H9 (cell line): ENCODE measurements at regions not wholly inside any gene's neighbourhood (a gene's known extent, or its start where the extent isn't known, plus 50 kb on each side); places are given as distances from the start of the nearest gene placed in this dataset.

ENCODE experiments used
- DNase-seq: peaks from one replicate; pipeline ENCODE4 v3.0.0-alpha.2; 2017
- H2AFZ ChIP-seq: one replicate; pipeline ENCODE4 v1.6.1; 2013; ENCODE audit warnings: mild to moderate bottlenecking, low read length, control low read depth, moderate library complexity
- H2AK5ac ChIP-seq: 2 replicates; pipeline ENCODE4 v1.6.1; 2013; ENCODE audit warnings: low read length, control low read depth, mixed read lengths; ENCODE audit not compliant: insufficient read length
- H2BK120ac ChIP-seq: one replicate; pipeline ENCODE4 v1.6.1; 2013; ENCODE audit warnings: low read depth, mild to moderate bottlenecking, low read length, control low read depth, inconsistent platforms; ENCODE audit not compliant: poor library complexity, severe bottlenecking
- H2BK12ac ChIP-seq: 2 replicates; pipeline ENCODE4 v1.6.1; 2013; ENCODE audit warnings: low read length, control low read depth, mixed read lengths, low read depth; ENCODE audit not compliant: insufficient read length
- H2BK15ac ChIP-seq: 2 replicates; pipeline ENCODE4 v1.6.1; 2013; ENCODE audit warnings: low read depth, low read length, control low read depth
- H2BK20ac ChIP-seq: one replicate; pipeline ENCODE4 v1.6.1; 2013; ENCODE audit warnings: low read depth, mild to moderate bottlenecking, low read length, control low read depth, inconsistent platforms; ENCODE audit not compliant: poor library complexity, severe bottlenecking
- H2BK5ac ChIP-seq: 2 replicates; pipeline ENCODE4 v1.6.1; 2013; ENCODE audit warnings: low read length, control low read depth, mixed read lengths; ENCODE audit not compliant: insufficient read length
- H3K14ac ChIP-seq: 2 replicates; pipeline ENCODE4 v1.6.1; 2013; ENCODE audit warnings: low read length, control low read depth; ENCODE audit not compliant: insufficient read depth
- H3K18ac ChIP-seq: 2 replicates; pipeline ENCODE4 v1.6.1; 2013; ENCODE audit warnings: low read depth, mild to moderate bottlenecking, mixed read lengths, low read length, control low read depth; ENCODE audit not compliant: insufficient read length
- H3K23ac ChIP-seq: 2 replicates; pipeline ENCODE4 v1.6.1; 2013; ENCODE audit warnings: low read length, control low read depth, mixed read lengths, low read depth; ENCODE audit not compliant: insufficient read length
- H3K23me2 ChIP-seq: 2 replicates; pipeline ENCODE4 v1.6.1; 2013; ENCODE audit warnings: low read depth, mild to moderate bottlenecking, mixed read lengths, low read length, control low read depth; ENCODE audit not compliant: insufficient read length, poor library complexity, severe bottlenecking
- H3K27ac ChIP-seq: 2 replicates; pipeline ENCODE4 v1.5.1; 2013; ENCODE audit warnings: low read length, control low read depth, mixed read lengths, low read depth; ENCODE audit not compliant: insufficient read length
- H3K27me3 ChIP-seq: 2 replicates; pipeline ENCODE4 v1.6.1; 2013; ENCODE audit warnings: low read length, control low read depth, inconsistent platforms; ENCODE audit not compliant: insufficient read depth
- H3K4ac ChIP-seq: 2 replicates; pipeline ENCODE4 v1.6.1; 2013; ENCODE audit warnings: low read depth, mild to moderate bottlenecking, control low read depth, inconsistent platforms, low read length, moderate library complexity
- H3K4me1 ChIP-seq: 2 replicates; pipeline ENCODE4 v1.6.1; 2013; ENCODE audit warnings: low read length, control low read depth, inconsistent platforms; ENCODE audit not compliant: insufficient read depth
- H3K4me2 ChIP-seq: 2 replicates; pipeline ENCODE4 v1.6.1; 2013; ENCODE audit warnings: low read length, control low read depth, mixed read lengths; ENCODE audit not compliant: insufficient read length, insufficient read depth
- H3K56ac ChIP-seq: 2 replicates; pipeline ENCODE4 v1.6.1; 2013; ENCODE audit warnings: low read depth, mild to moderate bottlenecking, mixed read lengths, low read length, control low read depth; ENCODE audit not compliant: insufficient read length
- H3K79me1 ChIP-seq: 2 replicates; pipeline ENCODE4 v1.6.1; 2013; ENCODE audit warnings: low read depth, mild to moderate bottlenecking, moderate library complexity, low read length, control low read depth, inconsistent platforms; ENCODE audit not compliant: insufficient read depth, poor library complexity, severe bottlenecking
- H3K79me2 ChIP-seq: 2 replicates; pipeline ENCODE4 v1.6.1; 2013; ENCODE audit warnings: low read length, control low read depth, inconsistent platforms; ENCODE audit not compliant: insufficient read depth
- H3K9ac ChIP-seq: 2 replicates; pipeline ENCODE4 v1.6.1; 2013; ENCODE audit warnings: low read length, control low read depth, mixed read lengths; ENCODE audit not compliant: insufficient read length; ENCODE audit errors: extremely low read depth
- H3K9me3 ChIP-seq: one replicate; pipeline ENCODE4 v1.6.1; 2013; ENCODE audit warnings: low read depth, low read length, inconsistent platforms; ENCODE audit not compliant: control insufficient read depth
- H3T11ph ChIP-seq: one replicate; pipeline ENCODE4 v1.6.1; 2013; ENCODE audit warnings: mild to moderate bottlenecking, low read length, control low read depth, inconsistent platforms
- H4K20me1 ChIP-seq: one replicate; pipeline ENCODE4 v1.6.1; 2013; ENCODE audit not compliant: control insufficient read depth, insufficient read length, insufficient read depth
- H4K5ac ChIP-seq: 2 replicates; pipeline ENCODE4 v1.6.1; 2013; ENCODE audit warnings: low read depth, mild to moderate bottlenecking, mixed read lengths, low read length, control low read depth; ENCODE audit not compliant: insufficient read length
- H4K8ac ChIP-seq: replicated peaks from 2 replicates; pipeline ENCODE4 v1.6.1; 2013; ENCODE audit warnings: low read length, control low read depth, mixed read lengths, low read depth; ENCODE audit not compliant: insufficient read length
- H4K91ac ChIP-seq: 2 replicates; pipeline ENCODE4 v1.6.1; 2013; ENCODE audit warnings: low read depth, mild to moderate bottlenecking, moderate library complexity, mixed read lengths, low read length, control low read depth; ENCODE audit not compliant: insufficient read length
- H3K27ac Mint-ChIP-seq, 3 experiments: 2 replicates in 2 of 3; 3 replicates in 1 of 3; pipeline ENCODE4 v1.8.0; 2020 to 2021; ENCODE audit warnings: mixed read lengths in 3 of 3, mild to moderate bottlenecking in 1 of 3, moderate library complexity in 1 of 3
- H3K27me3 Mint-ChIP-seq: 2 replicates; pipeline ENCODE4 v1.8.0; 2021; ENCODE audit warnings: low read depth, mild to moderate bottlenecking, moderate library complexity, mixed read lengths
- H3K36me3 Mint-ChIP-seq, 3 experiments: 2 replicates in 2 of 3; 3 replicates in 1 of 3; pipeline ENCODE4 v1.8.0; 2020 to 2021; ENCODE audit warnings: low read depth in 3 of 3, mixed read lengths in 3 of 3; ENCODE audit not compliant: insufficient read depth in 1 of 3
- H3K4me1 Mint-ChIP-seq, 2 experiments: 2 replicates each; pipeline ENCODE4 v1.8.0; 2020; ENCODE audit warnings: mixed read lengths in 2 of 2
- H3K4me3 Mint-ChIP-seq, 2 experiments: 2 replicates in 1 of 2; 3 replicates in 1 of 2; pipeline ENCODE4 v1.8.0; 2020 to 2021; ENCODE audit warnings: mild to moderate bottlenecking in 2 of 2, mixed read lengths in 2 of 2, moderate library complexity in 1 of 2
- H3K9me3 Mint-ChIP-seq, 2 experiments: 2 replicates in 1 of 2; 3 replicates in 1 of 2; pipeline ENCODE4 v1.8.0; 2020; ENCODE audit warnings: mild to moderate bottlenecking in 2 of 2, mixed read lengths in 2 of 2, moderate library complexity in 1 of 2
- CTCF ChIP-seq: fragments of 200-600 bp; sonication (generic); conservative IDR thresholded peaks from 3 replicates; pipeline ENCODE4 v1.8.0; 2021; ENCODE audit warnings: antibody characterized with exemption, mild to moderate bottlenecking
- WGBS: extraction: QIAGEN DNeasy Blood & Tissue Kit; methylation state at CpG from one replicate; pipeline ENCODE4 v1.1.7; 2013; ENCODE audit warnings: missing lambda C conversion rate, low lambda C conversion rate, mixed read lengths; ENCODE audit not compliant: insufficient read length; ENCODE audit errors: extremely low coverage; 5-methylcytosine and 5-hydroxymethylcytosine counted together

GRCh38 chr6:170111141-170111664 lies 179.7 kb downstream of the DLL1 start:
- H4K5ac ChIP-seq: no peak overlapping the region
- Mint-ChIP-seq H3K27ac (no peak overlapping the region), H3K36me3 (no peaks in the 10 kb centered on the region), H3K9me3 (no peaks in the 10 kb centered on the region), H3K4me1 (peaks cover 3 to 9% of the 10 kb centered on the region in 2 experiments; a peak in 2 of 4 replicates), H3K4me3 (no peak overlapping the region), H3K27me3 (peaks cover 16% of the 10 kb centered on the region)
- H3K23ac ChIP-seq: no peak overlapping the region
- H3K18ac ChIP-seq: no peak overlapping the region
- H3K4me2 ChIP-seq: no peak overlapping the region
- H2AFZ ChIP-seq: no peak overlapping the region
- no peak overlapping the region for H3K4ac ChIP-seq
- no peak overlapping the region for H2BK20ac ChIP-seq
- no peak overlapping the region for H4K8ac ChIP-seq
- no peak overlapping the region for H4K91ac ChIP-seq
- H3K79me1 ChIP-seq: no peaks in the 10 kb centered on the region
- no peak overlapping the region for H3T11ph ChIP-seq
- no peak overlapping the region for H2BK15ac ChIP-seq
- no peak overlapping the region for H2BK5ac ChIP-seq
- H3K56ac ChIP-seq: no peak overlapping the region
- H4K20me1 ChIP-seq: no peaks in the 10 kb centered on the region
- no peak overlapping the region for H2AK5ac ChIP-seq
- no peaks in the 10 kb centered on the region for H3K23me2 ChIP-seq
- no peak overlapping the region for H3K27ac ChIP-seq
- H3K4me1 ChIP-seq: no peaks in the 10 kb centered on the region
- H3K9ac ChIP-seq: no peak overlapping the region
- H3K27me3 ChIP-seq: no peaks in the 10 kb centered on the region
- no peaks in the 10 kb centered on the region for H3K9me3 ChIP-seq
- no peak for DNase-seq
- no peak overlapping the region for H2BK12ac ChIP-seq
- H2BK120ac ChIP-seq: no peak overlapping the region
- H3K14ac ChIP-seq: no peak overlapping the region
- no CpG with 5 or more reads among the region's 8 CpGs for WGBS
- H3K79me2 ChIP-seq: no peaks in the 10 kb centered on the region
- no peak for TF ChIP-seq CTCF
